Liver (tissue), 8 donors: ENCODE measurements at regions not wholly inside any gene's neighbourhood (a gene's known extent, or its start where the extent isn't known, plus 50 kb on each side); places are given as distances from the start of the nearest gene placed in this dataset.

Source experiments
- DNase-seq: peaks from one replicate; pipeline ENCODE4 v3.0.0-alpha.2; 2017; ENCODE audit warnings: low spot score
- H3K27ac ChIP-seq, 2 donors: one replicate each; pipeline ENCODE4 v1.7.0; 2013; ENCODE audit warnings: inconsistent platforms in 2 of 2, low read length in 2 of 2, control low read depth in 1 of 2, low read depth in 1 of 2, mild to moderate bottlenecking in 1 of 2
- H3K27me3 ChIP-seq, 4 donors: one replicate each; pipeline versions ENCODE4 v1.6.1 to v1.7.0; 2013; ENCODE audit warnings: low read length in 3 of 4, inconsistent platforms in 1 of 4, mild to moderate bottlenecking in 1 of 4, moderate library complexity in 1 of 4; ENCODE audit not compliant: control insufficient read depth in 4 of 4, insufficient read depth in 4 of 4
- H3K36me3 ChIP-seq, 4 donors: one replicate each; pipeline versions ENCODE4 v1.6.1 to v1.7.0; 2013; ENCODE audit warnings: low read length in 3 of 4, mild to moderate bottlenecking in 3 of 4, low read depth in 1 of 4, moderate library complexity in 1 of 4; ENCODE audit not compliant: control insufficient read depth in 4 of 4, insufficient read depth in 3 of 4
- H3K4me1 ChIP-seq, 4 donors: one replicate each; pipeline versions ENCODE4 v1.6.1 to v1.7.0; 2013; ENCODE audit warnings: low read length in 3 of 4, mild to moderate bottlenecking in 3 of 4, moderate library complexity in 1 of 4; ENCODE audit not compliant: control insufficient read depth in 4 of 4, insufficient read depth in 4 of 4
- H3K4me3 ChIP-seq, 3 donors: one replicate each; pipeline versions ENCODE4 v1.6.1 to v1.7.0; 2013; ENCODE audit warnings: low read length in 3 of 3, control low read depth in 1 of 3, low read depth in 1 of 3, mild to moderate bottlenecking in 1 of 3
- H3K9ac ChIP-seq, 2 donors: one replicate each; pipeline ENCODE4 v1.7.0; 2013; ENCODE audit warnings: low read length in 2 of 2, mild to moderate bottlenecking in 2 of 2, moderate library complexity in 2 of 2, control low read depth in 1 of 2, low read depth in 1 of 2
- H3K9me3 ChIP-seq, 4 donors: one replicate each; pipeline versions ENCODE4 v1.6.1 to v1.7.0; 2013; ENCODE audit warnings: low read length in 3 of 4; ENCODE audit not compliant: control insufficient read depth in 4 of 4
- EGR1 ChIP-seq, 2 donors: IDR thresholded peaks; 2 replicates each; pipeline ENCODE4 v1.6.1; 2016 to 2018; ENCODE audit warnings: antibody characterized with exemption in 2 of 2, low read depth in 2 of 2
- FOXA1 ChIP-seq: IDR thresholded peaks from 2 replicates; pipeline ENCODE4 v1.6.1; 2016; ENCODE audit warnings: antibody characterized with exemption
- FOXA2 ChIP-seq: IDR thresholded peaks from 2 replicates; pipeline ENCODE4 v1.6.1; 2016; ENCODE audit warnings: antibody characterized with exemption
- GABPA ChIP-seq, 2 donors: IDR thresholded peaks in 1 of 2; conservative IDR thresholded peaks in 1 of 2; 2 replicates each; pipeline ENCODE4 v1.6.1; 2016; ENCODE audit warnings: antibody characterized with exemption in 2 of 2, mild to moderate bottlenecking in 1 of 2, moderate library complexity in 1 of 2
- HNF4A ChIP-seq, 2 donors: conservative IDR thresholded peaks; 2 replicates each; pipeline ENCODE4 v1.6.1; 2016; ENCODE audit warnings: antibody characterized with exemption in 2 of 2, mild to moderate bottlenecking in 2 of 2
- HNF4G ChIP-seq: IDR thresholded peaks from 2 replicates; pipeline ENCODE4 v1.6.1; 2016; ENCODE audit warnings: antibody characterized with exemption
- JUND ChIP-seq, 2 donors: IDR thresholded peaks; 2 replicates each; pipeline ENCODE4 v1.6.1; 2016; ENCODE audit warnings: antibody characterized with exemption in 2 of 2
- NR2F2 ChIP-seq: IDR thresholded peaks from 2 replicates; pipeline ENCODE4 v1.6.1; 2016; ENCODE audit warnings: antibody characterized with exemption
- RAD21 ChIP-seq, 2 donors: IDR thresholded peaks; 2 replicates each; pipeline ENCODE4 v1.6.1; 2016; ENCODE audit warnings: antibody characterized with exemption in 2 of 2, mild to moderate bottlenecking in 2 of 2
- RXRA ChIP-seq, 2 donors: IDR thresholded peaks; 2 replicates each; pipeline ENCODE4 v1.6.1; 2017 to 2018; ENCODE audit warnings: antibody characterized with exemption in 2 of 2, mild to moderate bottlenecking in 1 of 2
- SP1 ChIP-seq: IDR thresholded peaks from 2 replicates; pipeline ENCODE4 v1.6.1; 2018; ENCODE audit warnings: antibody characterized with exemption, mild to moderate bottlenecking
- TAF1 ChIP-seq: conservative IDR thresholded peaks from 2 replicates; pipeline ENCODE4 v1.6.1; 2016; ENCODE audit warnings: antibody characterized with exemption, mild to moderate bottlenecking
- YY1 ChIP-seq: IDR thresholded peaks from 2 replicates; pipeline ENCODE4 v1.6.1; 2016; ENCODE audit warnings: antibody characterized with exemption, mild to moderate bottlenecking
- WGBS: extraction: QIAGEN DNeasy Blood & Tissue Kit; methylation state at CpG from one replicate; pipeline ENCODE4 v1.1.7; 2013; 5-methylcytosine and 5-hydroxymethylcytosine counted together
- TF ChIP-seq, protein P1 (sequence below): IDR thresholded peaks from 2 replicates; pipeline ENCODE4 v1.6.1; 2016; ENCODE audit warnings: antibody characterized with exemption
- TF ChIP-seq, protein P2 (sequence below): fragments of 150-350 bp; IDR thresholded peaks from 2 replicates; pipeline ENCODE4 v1.5.1; 2017; ENCODE audit warnings: improper control_type of control experiment, low read depth, low read length; ENCODE audit not compliant: missing input control
- TF ChIP-seq, protein P3 (sequence below): IDR thresholded peaks from 2 replicates; pipeline ENCODE4 v1.6.1; 2016; ENCODE audit warnings: antibody characterized with exemption, mild to moderate bottlenecking
- TF ChIP-seq, protein P4 (sequence below): IDR thresholded peaks from 2 replicates; pipeline ENCODE4 v1.6.1; 2016; ENCODE audit warnings: antibody characterized with exemption
- TF ChIP-seq, protein P5 (sequence below): IDR thresholded peaks from 2 replicates; pipeline ENCODE4 v1.6.1; 2016; ENCODE audit warnings: antibody characterized with exemption
- donor health status: healthy.
- donor health status: healthy.
- donor health status: healthy.
- donor health status: healthy.
- donor health status: healthy.

DNA sequence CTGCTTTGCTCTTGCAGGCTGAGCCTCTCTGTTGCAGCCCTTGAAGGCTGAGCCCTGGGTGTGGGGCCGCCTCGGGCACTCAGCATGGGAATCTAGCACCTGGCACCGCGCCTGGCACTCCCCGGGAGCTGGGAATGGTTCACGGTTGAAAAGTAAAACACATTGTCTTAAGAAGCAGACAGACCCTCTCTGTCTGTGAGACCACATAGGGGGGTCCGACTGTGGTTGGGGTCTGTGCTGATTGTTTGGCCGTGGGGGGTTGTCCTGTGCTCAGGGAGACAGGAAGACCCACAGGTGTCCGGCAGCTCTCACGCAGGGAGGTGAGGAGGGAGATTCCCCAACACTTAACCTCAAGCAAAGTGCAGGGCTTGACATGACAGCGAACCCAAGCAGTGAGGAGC is 64.8 kb downstream of the SOX1 start:
- H3K27ac ChIP-seq = no peak overlapping the region
- TF ChIP-seq, protein P1, sequence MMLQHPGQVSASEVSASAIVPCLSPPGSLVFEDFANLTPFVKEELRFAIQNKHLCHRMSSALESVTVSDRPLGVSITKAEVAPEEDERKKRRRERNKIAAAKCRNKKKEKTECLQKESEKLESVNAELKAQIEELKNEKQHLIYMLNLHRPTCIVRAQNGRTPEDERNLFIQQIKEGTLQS = no peak
- TF ChIP-seq FOXA2 = no peak
- TF ChIP-seq, protein P2, sequence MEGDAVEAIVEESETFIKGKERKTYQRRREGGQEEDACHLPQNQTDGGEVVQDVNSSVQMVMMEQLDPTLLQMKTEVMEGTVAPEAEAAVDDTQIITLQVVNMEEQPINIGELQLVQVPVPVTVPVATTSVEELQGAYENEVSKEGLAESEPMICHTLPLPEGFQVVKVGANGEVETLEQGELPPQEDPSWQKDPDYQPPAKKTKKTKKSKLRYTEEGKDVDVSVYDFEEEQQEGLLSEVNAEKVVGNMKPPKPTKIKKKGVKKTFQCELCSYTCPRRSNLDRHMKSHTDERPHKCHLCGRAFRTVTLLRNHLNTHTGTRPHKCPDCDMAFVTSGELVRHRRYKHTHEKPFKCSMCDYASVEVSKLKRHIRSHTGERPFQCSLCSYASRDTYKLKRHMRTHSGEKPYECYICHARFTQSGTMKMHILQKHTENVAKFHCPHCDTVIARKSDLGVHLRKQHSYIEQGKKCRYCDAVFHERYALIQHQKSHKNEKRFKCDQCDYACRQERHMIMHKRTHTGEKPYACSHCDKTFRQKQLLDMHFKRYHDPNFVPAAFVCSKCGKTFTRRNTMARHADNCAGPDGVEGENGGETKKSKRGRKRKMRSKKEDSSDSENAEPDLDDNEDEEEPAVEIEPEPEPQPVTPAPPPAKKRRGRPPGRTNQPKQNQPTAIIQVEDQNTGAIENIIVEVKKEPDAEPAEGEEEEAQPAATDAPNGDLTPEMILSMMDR = no peak
- TF ChIP-seq NR2F2 = no peak
- no peak for TF ChIP-seq RAD21 (IDR thresholded peaks at IDR 0.05)
- TF ChIP-seq RXRA (IDR thresholded peaks at IDR 0.05) = no peak
- no peak for TF ChIP-seq JUND (IDR thresholded peaks at IDR 0.05)
- TF ChIP-seq, protein P3, sequence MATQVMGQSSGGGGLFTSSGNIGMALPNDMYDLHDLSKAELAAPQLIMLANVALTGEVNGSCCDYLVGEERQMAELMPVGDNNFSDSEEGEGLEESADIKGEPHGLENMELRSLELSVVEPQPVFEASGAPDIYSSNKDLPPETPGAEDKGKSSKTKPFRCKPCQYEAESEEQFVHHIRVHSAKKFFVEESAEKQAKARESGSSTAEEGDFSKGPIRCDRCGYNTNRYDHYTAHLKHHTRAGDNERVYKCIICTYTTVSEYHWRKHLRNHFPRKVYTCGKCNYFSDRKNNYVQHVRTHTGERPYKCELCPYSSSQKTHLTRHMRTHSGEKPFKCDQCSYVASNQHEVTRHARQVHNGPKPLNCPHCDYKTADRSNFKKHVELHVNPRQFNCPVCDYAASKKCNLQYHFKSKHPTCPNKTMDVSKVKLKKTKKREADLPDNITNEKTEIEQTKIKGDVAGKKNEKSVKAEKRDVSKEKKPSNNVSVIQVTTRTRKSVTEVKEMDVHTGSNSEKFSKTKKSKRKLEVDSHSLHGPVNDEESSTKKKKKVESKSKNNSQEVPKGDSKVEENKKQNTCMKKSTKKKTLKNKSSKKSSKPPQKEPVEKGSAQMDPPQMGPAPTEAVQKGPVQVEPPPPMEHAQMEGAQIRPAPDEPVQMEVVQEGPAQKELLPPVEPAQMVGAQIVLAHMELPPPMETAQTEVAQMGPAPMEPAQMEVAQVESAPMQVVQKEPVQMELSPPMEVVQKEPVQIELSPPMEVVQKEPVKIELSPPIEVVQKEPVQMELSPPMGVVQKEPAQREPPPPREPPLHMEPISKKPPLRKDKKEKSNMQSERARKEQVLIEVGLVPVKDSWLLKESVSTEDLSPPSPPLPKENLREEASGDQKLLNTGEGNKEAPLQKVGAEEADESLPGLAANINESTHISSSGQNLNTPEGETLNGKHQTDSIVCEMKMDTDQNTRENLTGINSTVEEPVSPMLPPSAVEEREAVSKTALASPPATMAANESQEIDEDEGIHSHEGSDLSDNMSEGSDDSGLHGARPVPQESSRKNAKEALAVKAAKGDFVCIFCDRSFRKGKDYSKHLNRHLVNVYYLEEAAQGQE = no peak
- TF ChIP-seq EGR1 (IDR thresholded peaks at IDR 0.05; ENCODE audit: low read depth in 2 of 2) = no peak
- TF ChIP-seq TAF1 = no peak
- no peak for TF ChIP-seq SP1
- no peak for TF ChIP-seq HNF4A (conservative IDR thresholded peaks at IDR 0.05)
- TF ChIP-seq, protein P4, sequence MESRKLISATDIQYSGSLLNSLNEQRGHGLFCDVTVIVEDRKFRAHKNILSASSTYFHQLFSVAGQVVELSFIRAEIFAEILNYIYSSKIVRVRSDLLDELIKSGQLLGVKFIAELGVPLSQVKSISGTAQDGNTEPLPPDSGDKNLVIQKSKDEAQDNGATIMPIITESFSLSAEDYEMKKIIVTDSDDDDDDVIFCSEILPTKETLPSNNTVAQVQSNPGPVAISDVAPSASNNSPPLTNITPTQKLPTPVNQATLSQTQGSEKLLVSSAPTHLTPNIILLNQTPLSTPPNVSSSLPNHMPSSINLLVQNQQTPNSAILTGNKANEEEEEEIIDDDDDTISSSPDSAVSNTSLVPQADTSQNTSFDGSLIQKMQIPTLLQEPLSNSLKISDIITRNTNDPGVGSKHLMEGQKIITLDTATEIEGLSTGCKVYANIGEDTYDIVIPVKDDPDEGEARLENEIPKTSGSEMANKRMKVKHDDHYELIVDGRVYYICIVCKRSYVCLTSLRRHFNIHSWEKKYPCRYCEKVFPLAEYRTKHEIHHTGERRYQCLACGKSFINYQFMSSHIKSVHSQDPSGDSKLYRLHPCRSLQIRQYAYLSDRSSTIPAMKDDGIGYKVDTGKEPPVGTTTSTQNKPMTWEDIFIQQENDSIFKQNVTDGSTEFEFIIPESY = no peak
- no peak for TF ChIP-seq GABPA (IDR thresholded peaks at IDR 0.05 in 1 of 2, conservative IDR thresholded peaks at IDR 0.05 in 1 of 2)
- TF ChIP-seq HNF4G = no peak
- TF ChIP-seq, protein P5, sequence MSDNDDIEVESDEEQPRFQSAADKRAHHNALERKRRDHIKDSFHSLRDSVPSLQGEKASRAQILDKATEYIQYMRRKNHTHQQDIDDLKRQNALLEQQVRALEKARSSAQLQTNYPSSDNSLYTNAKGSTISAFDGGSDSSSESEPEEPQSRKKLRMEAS = no peak
- TF ChIP-seq YY1 = no peak
- no peak for TF ChIP-seq FOXA1
- H3K9ac ChIP-seq = no peak overlapping the region
- no peak for DNase-seq
- peaks cover 0 to 4% (median 0%) of the 10 kb centered on the region in 4 donors for H3K27me3 ChIP-seq
- no peak overlapping the region for H3K4me3 ChIP-seq
- no peaks in the 10 kb centered on the region for H3K9me3 ChIP-seq
- WGBS = 70% methylated on average over 11 of the region's 11 CpGs
- H3K36me3 ChIP-seq = no peaks in the 10 kb centered on the region
- H3K4me1 ChIP-seq = no peaks in the 10 kb centered on the region
